ENCODE measurements at regions not wholly inside any gene's neighbourhood (a gene's known extent, or its start where the extent isn't known, plus 50 kb on each side); places are given as distances from the start of the nearest gene placed in this dataset.

GRCh38 chrX:119303137-119303536 lies 67.1 kb downstream of the PGRMC1 start:
- TF ChIP-seq CTCF (IDR thresholded peaks at IDR 0.05) (no peak), CREB1 (CRISPR knock-in tag; IDR thresholded peaks at IDR 0.05) (no peak), HMGA2 (CRISPR knock-in tag; IDR thresholded peaks at IDR 0.05) (no peak), NFYB (CRISPR knock-in tag; conservative IDR thresholded peaks at IDR 0.05; ENCODE audit: low read depth) (no peak), CREM (CRISPR knock-in tag; IDR thresholded peaks at IDR 0.05) (no peak), ZNF423 (CRISPR knock-in tag; IDR thresholded peaks at IDR 0.05) (no peak), ZMAT4 (CRISPR knock-in tag; IDR thresholded peaks at IDR 0.05) (no peak), TEAD4 (CRISPR knock-in tag; IDR thresholded peaks at IDR 0.05) (no peak), ZNF671 (CRISPR knock-in tag; IDR thresholded peaks at IDR 0.05) (no peak), SMAD3 (CRISPR knock-in tag; IDR thresholded peaks at IDR 0.05; ENCODE audit: borderline replicate concordance) (no peak), ESRRA (CRISPR knock-in tag; IDR thresholded peaks at IDR 0.05; ENCODE audit: borderline replicate concordance) (no peak), ATF3 (CRISPR knock-in tag; conservative IDR thresholded peaks at IDR 0.05) (no peak)
- TF ChIP-seq, protein P1, sequence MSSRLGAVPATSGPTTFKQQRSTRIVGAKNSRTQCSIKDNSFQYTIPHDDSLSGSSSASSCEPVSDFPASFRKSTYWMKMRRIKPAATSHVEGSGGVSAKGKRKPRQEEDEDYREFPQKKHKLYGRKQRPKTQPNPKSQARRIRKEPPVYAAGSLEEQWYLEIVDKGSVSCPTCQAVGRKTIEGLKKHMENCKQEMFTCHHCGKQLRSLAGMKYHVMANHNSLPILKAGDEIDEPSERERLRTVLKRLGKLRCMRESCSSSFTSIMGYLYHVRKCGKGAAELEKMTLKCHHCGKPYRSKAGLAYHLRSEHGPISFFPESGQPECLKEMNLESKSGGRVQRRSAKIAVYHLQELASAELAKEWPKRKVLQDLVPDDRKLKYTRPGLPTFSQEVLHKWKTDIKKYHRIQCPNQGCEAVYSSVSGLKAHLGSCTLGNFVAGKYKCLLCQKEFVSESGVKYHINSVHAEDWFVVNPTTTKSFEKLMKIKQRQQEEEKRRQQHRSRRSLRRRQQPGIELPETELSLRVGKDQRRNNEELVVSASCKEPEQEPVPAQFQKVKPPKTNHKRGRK (CRISPR knock-in tag; IDR thresholded peaks at IDR 0.05; ENCODE audit: borderline replicate concordance): no peak
- TF ChIP-seq, protein P2, sequence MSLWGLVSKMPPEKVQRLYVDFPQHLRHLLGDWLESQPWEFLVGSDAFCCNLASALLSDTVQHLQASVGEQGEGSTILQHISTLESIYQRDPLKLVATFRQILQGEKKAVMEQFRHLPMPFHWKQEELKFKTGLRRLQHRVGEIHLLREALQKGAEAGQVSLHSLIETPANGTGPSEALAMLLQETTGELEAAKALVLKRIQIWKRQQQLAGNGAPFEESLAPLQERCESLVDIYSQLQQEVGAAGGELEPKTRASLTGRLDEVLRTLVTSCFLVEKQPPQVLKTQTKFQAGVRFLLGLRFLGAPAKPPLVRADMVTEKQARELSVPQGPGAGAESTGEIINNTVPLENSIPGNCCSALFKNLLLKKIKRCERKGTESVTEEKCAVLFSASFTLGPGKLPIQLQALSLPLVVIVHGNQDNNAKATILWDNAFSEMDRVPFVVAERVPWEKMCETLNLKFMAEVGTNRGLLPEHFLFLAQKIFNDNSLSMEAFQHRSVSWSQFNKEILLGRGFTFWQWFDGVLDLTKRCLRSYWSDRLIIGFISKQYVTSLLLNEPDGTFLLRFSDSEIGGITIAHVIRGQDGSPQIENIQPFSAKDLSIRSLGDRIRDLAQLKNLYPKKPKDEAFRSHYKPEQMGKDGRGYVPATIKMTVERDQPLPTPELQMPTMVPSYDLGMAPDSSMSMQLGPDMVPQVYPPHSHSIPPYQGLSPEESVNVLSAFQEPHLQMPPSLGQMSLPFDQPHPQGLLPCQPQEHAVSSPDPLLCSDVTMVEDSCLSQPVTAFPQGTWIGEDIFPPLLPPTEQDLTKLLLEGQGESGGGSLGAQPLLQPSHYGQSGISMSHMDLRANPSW (CRISPR knock-in tag; conservative IDR thresholded peaks at IDR 0.05; ENCODE audit: low read depth): no peak

Measured in WTC11 (cell line).